Astrocyte of the spinal cord (primary cell): ENCODE measurements at regions not wholly inside any gene's neighbourhood (a gene's known extent, or its start where the extent isn't known, plus 50 kb on each side); places are given as distances from the start of the nearest gene placed in this dataset.

Experiments
- DNase-seq: peaks from one replicate; pipeline ENCODE4 v3.0.0; 2011; ENCODE audit warnings: low read depth, low spot score
- H3K4me3 ChIP-seq: 2 replicates; pipeline ENCODE4 v1.5.1; 2011; ENCODE audit warnings: low read depth, mild to moderate bottlenecking, low read length, moderate library complexity
- CTCF ChIP-seq: IDR thresholded peaks from 2 replicates; pipeline ENCODE4 v1.5.1; 2012; ENCODE audit warnings: low read depth, mild to moderate bottlenecking, low read length, inconsistent platforms
- in situ Hi-C: cut with HindIII; loops from 2 replicates; pipeline ENCODE4 v1.10.0; 2017; ENCODE audit warnings: low sequenced_read_pairs

GRCh38 chr6:9514146-9514545 lies 900.7 kb downstream of the TFAP2A start:
- H3K4me3 ChIP-seq = no peak overlapping the region
- in situ Hi-C loops = no loop called here
- DNase-seq = peak; percentile 59

GRCh38 chr6:9511157-9511556 lies 903.7 kb downstream of the TFAP2A start:
- no peak overlapping the region for H3K4me3 ChIP-seq
- no peak for TF ChIP-seq CTCF
- in situ Hi-C loops = no loop called here
- DNase-seq = no peak

More at GRCh38 chr6:9514146-9514545, 900.7 kb downstream of the TFAP2A start:
- no peak for TF ChIP-seq CTCF

- in situ Hi-C loops = no loop called here
- no peak for TF ChIP-seq CTCF
- H3K4me3 ChIP-seq = no peak overlapping the region
- DNase-seq = no peak
These were observed 907.6 kb downstream of the TFAP2A start for GRCh38 chr6:9507136-9507895.

GRCh38 chr6:9504191-9504590 lies 910.7 kb downstream of the TFAP2A start:
- in situ Hi-C loops = no loop called here
- no peak overlapping the region for H3K4me3 ChIP-seq
- TF ChIP-seq CTCF = no peak
- DNase-seq = no peak

- no peak for TF ChIP-seq CTCF
- DNase-seq = peak; percentile 87
- H3K4me3 ChIP-seq = no peak overlapping the region
- in situ Hi-C loops = no loop called here
These were observed 911.6 kb downstream of the TFAP2A start for GRCh38 chr6:9503111-9503761.

GRCh38 chr6:9499709-9500108 lies 915.2 kb downstream of the TFAP2A start:
- no peak overlapping the region for H3K4me3 ChIP-seq
- in situ Hi-C loops = no loop called here
- no peak for DNase-seq
- TF ChIP-seq CTCF = no peak
